ENCODE measurements at regions not wholly inside any gene's neighbourhood (a gene's known extent, or its start where the extent isn't known, plus 50 kb on each side); places are given as distances from the start of the nearest gene placed in this dataset.

GRCh38 chr17:74028354-74029116 lies 174.9 kb upstream of the RPL38 start:
- H3K27me3 ChIP-seq (replicated peaks in 1 of 4; ENCODE audit: control insufficient read depth in 3 of 4, extremely low read depth in 1 of 4, insufficient read depth in 3 of 4, low read length in 3 of 4): no peaks in the 10 kb centered on the region; a peak in 1 of 7 replicates
- H3K9me3 ChIP-seq (ENCODE audit: insufficient read depth in 2 of 2, low read depth in 1 of 2, low read length in 1 of 2): no peaks in the 10 kb centered on the region
- no peak overlapping the region for H3K23ac ChIP-seq (ENCODE audit: insufficient read length)
- no peak overlapping the region for H3K4me2 ChIP-seq (ENCODE audit: insufficient read depth in 1 of 2, low read depth in 2 of 2, low read length in 2 of 2)
- H2BK120ac ChIP-seq (replicated peaks; ENCODE audit: low read depth, low read length): no peak overlapping the region
- no peak overlapping the region for H3K18ac ChIP-seq (ENCODE audit: extremely low read depth, low read length)
- no peak overlapping the region for H3K9ac ChIP-seq (replicated peaks in 1 of 4; ENCODE audit: extremely low read depth in 1 of 4, low read depth in 3 of 4, low read length in 3 of 4)
- no peak overlapping the region for H2BK12ac ChIP-seq (ENCODE audit: low read depth, low read length)
- H2BK5ac ChIP-seq (ENCODE audit: low read depth, low read length): no peak overlapping the region
- no peak overlapping the region for H2BK20ac ChIP-seq (ENCODE audit: low read length)
- ChIA-PET POLR2A (ENCODE audit: partially characterized antibody) (interaction anchor here (1.2 kb wide), 1 partner anchor 19 kb away, joined by 3 read pairs; no protein-coding TSS in a partner anchor), CTCF (ENCODE audit: partially characterized antibody) (interaction anchor here (0.6 to 2.5 kb wide), 6 partner anchors 13 to 144 kb away, joined by 3 to 10 read pairs (median 5); no protein-coding TSS in a partner anchor)
- no peak for DNase-seq (ENCODE audit: low read depth in 1 of 2, low spot score in 2 of 2)
- no peak overlapping the region for H2AFZ ChIP-seq (ENCODE audit: low read length)
- no peak overlapping the region for H4K91ac ChIP-seq (replicated peaks; ENCODE audit: insufficient read length, low read length)
- no peak overlapping the region; the same call in 1 of the 2 replicates for H4K8ac ChIP-seq (ENCODE audit: extremely low read depth, insufficient read depth, low read length)
- no peak overlapping the region for H2BK15ac ChIP-seq (ENCODE audit: low read length)
- H3K79me1 ChIP-seq (ENCODE audit: low read depth, low read length): no peaks in the 10 kb centered on the region
- H3K23me2 ChIP-seq (ENCODE audit: low read depth, low read length): no peaks in the 10 kb centered on the region
- no peaks in the 10 kb centered on the region for H3K79me2 ChIP-seq (ENCODE audit: control insufficient read depth in 1 of 2, insufficient read depth in 2 of 2, low read length in 2 of 2)
- no peaks in the 10 kb centered on the region for H3K36me3 ChIP-seq (ENCODE audit: control insufficient read depth in 2 of 4, insufficient read depth in 4 of 4, low read length in 3 of 4)
- 86% methylated on average over 16 of the region's 18 CpGs; no CpG with 5 or more reads in 1 of the 2 experiments for WGBS, 2 experiments (ENCODE audit: extremely low coverage in 1 of 2, insufficient coverage in 1 of 2, insufficient read length in 1 of 2, insufficient replicate concordance in 2 of 2, low coverage in 1 of 2, low lambda C conversion rate in 2 of 2, missing lambda C conversion rate in 1 of 2)
- H4K5ac ChIP-seq (ENCODE audit: insufficient read length, low read depth, low read length): no peak overlapping the region
- H2AK5ac ChIP-seq (ENCODE audit: low read depth, low read length): no peak overlapping the region
- FAIRE-seq: no peak
- no peak overlapping the region for H3K14ac ChIP-seq (ENCODE audit: insufficient read length)
- peaks cover 0 to 12% (median 4%) of the 10 kb centered on the region in 4 experiments; a peak in 5 of 7 replicates for H3K4me1 ChIP-seq (replicated peaks in 1 of 4; ENCODE audit: control insufficient read depth in 3 of 4, insufficient read depth in 4 of 4, low read length in 3 of 4)
- no peaks in the 10 kb centered on the region for H4K20me1 ChIP-seq (replicated peaks in 1 of 2; ENCODE audit: control insufficient read depth in 1 of 2, insufficient read depth in 2 of 2, low read length in 2 of 2)
- no peak overlapping the region for H3K56ac ChIP-seq (replicated peaks; ENCODE audit: insufficient read length, low read depth, low read length)
- H3K4ac ChIP-seq (replicated peaks; ENCODE audit: insufficient read length, low read depth, low read length): no peak overlapping the region
- H3K4me3 ChIP-seq (ENCODE audit: extremely low read depth in 1 of 4, insufficient read depth in 2 of 4, low read depth in 3 of 4, low read length in 4 of 4): no peak overlapping the region
- H3K27ac ChIP-seq (ENCODE audit: low read depth, low read length): no peak overlapping the region
- TF ChIP-seq RFX5 (IDR thresholded peaks at IDR 0.05; ENCODE audit: borderline replicate concordance, low read depth, low read length): no peak
